ENCODE measurements at regions not wholly inside any gene's neighbourhood (a gene's known extent, or its start where the extent isn't known, plus 50 kb on each side); places are given as distances from the start of the nearest gene placed in this dataset.
"Not testable (repeated sequence)": the region's sequence is repeated elsewhere in the genome, so short reads cannot be mapped to it uniquely, and the experiment has no call there.

GRCh38 chr7:91436655-91437054 is 172.4 kb downstream of the FZD1 start:
- no peak for DNase-seq (ENCODE audit: low spot score)
- intact Hi-C loops (cut with DNase I) = no loop called here

- intact Hi-C loops (cut with DNase I); DNase-seq (ENCODE audit: low spot score): not testable (repeated sequence)
Measured at GRCh38 chr7:91440198-91440597, 176.0 kb downstream of the FZD1 start.

DNA sequence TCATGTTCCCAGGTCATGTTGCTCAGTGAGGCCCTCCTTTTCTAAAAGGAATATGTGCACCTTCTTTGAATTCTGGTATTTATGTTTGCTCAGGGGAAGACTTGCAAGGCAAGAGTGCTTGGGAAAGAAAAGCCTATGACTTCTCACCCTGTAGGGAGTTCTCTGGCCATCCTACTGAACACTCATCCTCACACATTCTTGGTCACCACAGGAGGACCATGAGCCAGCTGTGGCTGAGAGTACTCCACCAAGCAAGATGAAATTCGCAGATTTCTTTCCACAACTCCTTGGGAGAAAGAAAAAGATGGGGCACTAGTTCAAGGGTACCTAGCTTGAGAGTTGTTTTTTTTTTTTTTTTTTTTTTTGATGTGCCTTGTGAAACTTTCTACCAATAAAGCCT is 179.6 kb downstream of the FZD1 start:
- no peak for DNase-seq (ENCODE audit: low spot score)
- intact Hi-C loops (cut with DNase I) = no loop called here

DNA sequence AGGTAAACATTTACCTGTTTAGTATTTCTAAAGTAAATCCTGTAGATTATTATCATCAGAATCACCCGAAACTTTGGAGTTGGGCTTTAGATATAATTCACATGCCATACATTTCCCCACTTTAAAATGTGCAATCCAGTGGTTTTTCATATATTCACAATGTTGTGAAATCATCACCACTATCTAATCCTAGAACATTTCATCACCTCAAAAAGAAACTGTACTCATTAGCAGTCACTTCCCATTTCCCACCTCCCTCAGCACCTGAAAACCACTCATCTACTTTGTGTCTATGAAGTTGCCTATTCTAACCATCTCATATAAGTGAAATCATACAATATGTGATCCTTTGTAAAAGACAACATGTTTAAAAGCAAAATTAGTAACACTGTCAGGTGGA is 182.6 kb downstream of the FZD1 start:
- intact Hi-C loops (cut with DNase I) = no loop called here
- DNase-seq (ENCODE audit: low spot score) = no peak

DNA sequence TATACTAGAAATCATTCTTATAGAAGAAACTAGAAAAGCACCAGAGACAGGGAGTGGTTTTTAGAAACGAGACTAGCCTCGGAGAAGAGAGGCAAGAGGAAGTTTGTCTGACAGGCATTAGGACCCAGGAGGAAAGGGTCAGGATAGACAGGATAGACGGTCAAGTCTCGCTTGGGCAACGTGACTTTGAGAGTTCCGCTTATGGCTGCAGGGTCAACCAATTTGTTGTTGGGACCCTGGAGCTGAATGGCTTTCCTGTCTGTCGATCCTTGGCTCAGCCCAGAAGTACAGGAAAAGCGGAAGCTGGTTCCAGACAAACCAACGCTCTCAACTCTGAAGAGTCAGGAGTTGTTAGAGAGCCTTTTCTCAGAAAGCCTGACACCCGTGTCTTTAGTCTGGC is 191.2 kb downstream of the FZD1 start:
- no peak for DNase-seq (ENCODE audit: low spot score)
- intact Hi-C loops (cut with DNase I) = no loop called here

DNA sequence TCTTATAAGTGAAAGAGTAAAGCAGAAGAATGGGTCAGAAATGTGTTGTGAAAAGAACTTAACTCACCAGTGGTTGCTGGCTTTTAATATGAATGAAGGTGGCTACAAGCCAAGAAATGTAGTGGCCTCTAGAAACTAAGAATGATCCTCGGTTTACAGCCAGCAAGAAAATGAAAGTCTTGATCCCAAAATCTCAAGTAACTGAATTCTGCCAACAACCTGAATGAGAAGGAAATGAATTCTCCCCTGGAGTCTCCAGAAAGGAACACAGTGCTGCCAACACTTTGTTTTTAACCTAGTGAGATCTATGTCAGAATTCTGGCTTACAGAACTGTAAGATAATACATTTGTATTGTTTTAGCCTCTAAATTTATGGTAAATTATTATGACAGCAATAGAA is 193.0 kb downstream of the FZD1 start:
- intact Hi-C loops (cut with DNase I) = no loop called here
- no peak for DNase-seq (ENCODE audit: low spot score)

DNA sequence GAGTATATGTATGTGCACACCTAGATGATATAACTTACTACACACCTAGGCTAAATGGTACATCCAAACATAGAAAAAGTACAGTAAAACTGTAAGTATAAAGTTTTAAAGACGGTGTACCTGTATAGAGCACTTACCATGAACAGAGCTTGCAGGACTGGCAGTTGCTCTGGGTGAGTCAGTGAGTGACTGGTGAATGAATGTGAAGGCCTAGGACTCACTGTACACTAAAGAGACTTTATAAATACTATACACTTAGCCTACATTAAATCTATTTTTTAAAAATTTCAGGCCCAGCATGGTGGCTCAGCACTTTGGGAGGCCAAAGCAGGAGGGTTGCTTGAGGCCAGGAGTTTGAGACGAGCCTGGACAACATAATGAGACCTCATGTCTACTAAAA is 195.3 kb downstream of the FZD1 start:
- intact Hi-C loops (cut with DNase I) = no loop called here

GRCh38 chr7:91462316-91462715 is 198.1 kb downstream of the FZD1 start:
- intact Hi-C loops (cut with DNase I) = no loop called here
- DNase-seq (ENCODE audit: low spot score) = no peak

More for the DNA sequence above, 195.3 kb downstream of the FZD1 start:
- no peak for DNase-seq (ENCODE audit: low spot score)

DNA sequence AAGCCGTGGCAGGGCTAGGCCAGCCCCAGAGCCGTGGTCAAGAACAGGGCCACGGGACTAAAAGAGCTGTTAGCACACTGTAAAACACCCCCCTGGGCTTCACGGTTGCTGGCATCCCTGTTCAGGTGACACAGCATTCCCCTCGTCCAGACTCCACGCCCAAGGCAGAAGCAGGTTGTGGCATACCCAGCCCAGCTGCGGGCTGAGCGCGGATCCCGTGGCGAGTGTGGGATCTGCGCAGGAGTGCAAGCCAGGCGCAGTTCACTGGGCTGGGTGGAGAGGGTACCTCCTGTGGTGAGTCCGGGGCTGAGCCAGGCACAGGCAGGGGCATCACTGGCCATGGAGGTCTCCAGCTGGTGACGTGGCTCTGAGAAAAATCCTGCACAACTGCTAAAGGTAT is 199.1 kb downstream of the FZD1 start:
- intact Hi-C loops (cut with DNase I) = no loop called here
- peak; percentile 55 for DNase-seq (ENCODE audit: low spot score)

GRCh38 chr7:91465595-91466061 is 201.4 kb downstream of the FZD1 start:
- DNase-seq (ENCODE audit: low spot score) = no peak
- intact Hi-C loops (cut with DNase I) = no loop called here

DNA sequence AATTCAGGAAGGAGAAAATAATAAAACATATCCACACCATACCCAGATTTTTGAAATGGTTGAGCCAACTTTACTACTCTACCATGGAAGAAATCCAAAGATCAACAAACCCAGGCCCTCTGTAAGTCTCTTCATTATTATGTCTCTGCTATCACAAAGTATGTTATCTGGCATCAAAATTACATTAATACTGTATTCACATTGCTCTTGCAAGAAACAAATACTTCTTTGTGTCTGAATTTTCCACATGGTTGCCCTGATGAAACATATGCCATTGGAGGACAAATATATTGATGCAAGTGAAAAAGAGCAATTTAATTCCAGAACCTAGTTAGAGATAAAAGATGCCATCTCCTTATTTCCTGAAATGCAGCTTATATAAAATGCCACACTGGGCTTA is 204.0 kb downstream of the FZD1 start:
- intact Hi-C loops (cut with DNase I) = no loop called here
- no peak for DNase-seq (ENCODE audit: low spot score)

GRCh38 chr7:91473619-91474018 is 209.4 kb downstream of the FZD1 start:
- intact Hi-C loops (cut with DNase I) = no loop called here

GRCh38 chr7:91474074-91474473 is 209.8 kb downstream of the FZD1 start:
- intact Hi-C loops (cut with DNase I) = no loop called here
- no peak for DNase-seq (ENCODE audit: low spot score)

More at GRCh38 chr7:91473619-91474018, 209.4 kb downstream of the FZD1 start:
- DNase-seq (ENCODE audit: low spot score) = no peak

DNA sequence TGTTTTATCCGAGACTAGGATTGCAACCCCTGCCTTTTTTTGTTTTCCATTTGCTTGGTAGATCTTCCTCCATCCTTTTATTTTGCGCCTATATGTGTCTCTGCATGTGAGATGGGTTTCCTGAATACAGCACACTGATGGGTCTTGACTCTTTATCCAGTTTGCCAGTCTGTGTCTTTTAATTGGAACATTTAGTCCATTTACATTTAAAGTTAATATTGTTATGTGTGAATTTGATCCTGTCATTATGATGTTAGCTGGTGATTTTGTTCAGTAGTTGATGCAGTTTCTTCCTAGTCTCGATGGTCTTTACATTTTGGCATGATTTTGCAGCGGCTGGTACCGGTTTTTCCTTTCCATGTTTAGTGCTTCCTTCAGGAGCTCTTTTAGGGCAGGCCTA is 216.2 kb downstream of the FZD1 start:
- intact Hi-C loops (cut with DNase I); DNase-seq (ENCODE audit: low spot score): not testable (repeated sequence)

GRCh38 chr7:91491868-91492267 is 227.6 kb downstream of the FZD1 start:
- intact Hi-C loops (cut with DNase I) = no loop called here
- DNase-seq (ENCODE audit: low spot score) = no peak

GRCh38 chr7:91492317-91492716 is 228.1 kb downstream of the FZD1 start:
- intact Hi-C loops (cut with DNase I) = no loop called here
- no peak for DNase-seq (ENCODE audit: low spot score)

GRCh38 chr7:91492773-91493172 is 228.5 kb downstream of the FZD1 start:
- DNase-seq (ENCODE audit: low spot score) = no peak
- intact Hi-C loops (cut with DNase I) = no loop called here

GRCh38 chr7:91494450-91494849 is 230.2 kb downstream of the FZD1 start:
- no peak for DNase-seq (ENCODE audit: low spot score)
- intact Hi-C loops (cut with DNase I) = no loop called here

GRCh38 chr7:91496251-91496820 is 232.1 kb downstream of the FZD1 start:
- no peak for DNase-seq (ENCODE audit: low spot score)
- intact Hi-C loops (cut with DNase I) = no loop called here

DNA sequence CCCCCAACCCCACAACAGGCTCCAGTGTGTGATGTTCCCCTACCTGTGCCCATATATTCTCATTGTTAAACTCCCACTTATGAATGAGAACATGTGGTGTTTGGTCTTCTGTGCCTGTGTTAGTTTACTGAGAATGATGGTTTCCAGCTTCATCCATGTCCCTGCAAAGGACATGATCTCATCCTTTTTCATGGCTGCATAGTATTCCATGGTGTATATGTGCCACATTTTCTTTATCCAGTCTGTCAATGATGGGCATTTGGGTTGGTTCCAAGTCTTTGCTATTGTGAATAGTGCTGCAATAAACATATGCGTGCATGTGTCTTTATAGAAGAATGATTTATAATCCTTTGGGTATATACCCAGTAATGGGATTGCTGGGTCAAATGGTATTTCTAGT is 233.0 kb downstream of the FZD1 start:
- intact Hi-C loops (cut with DNase I); DNase-seq (ENCODE audit: low spot score): not testable (repeated sequence)

DNA sequence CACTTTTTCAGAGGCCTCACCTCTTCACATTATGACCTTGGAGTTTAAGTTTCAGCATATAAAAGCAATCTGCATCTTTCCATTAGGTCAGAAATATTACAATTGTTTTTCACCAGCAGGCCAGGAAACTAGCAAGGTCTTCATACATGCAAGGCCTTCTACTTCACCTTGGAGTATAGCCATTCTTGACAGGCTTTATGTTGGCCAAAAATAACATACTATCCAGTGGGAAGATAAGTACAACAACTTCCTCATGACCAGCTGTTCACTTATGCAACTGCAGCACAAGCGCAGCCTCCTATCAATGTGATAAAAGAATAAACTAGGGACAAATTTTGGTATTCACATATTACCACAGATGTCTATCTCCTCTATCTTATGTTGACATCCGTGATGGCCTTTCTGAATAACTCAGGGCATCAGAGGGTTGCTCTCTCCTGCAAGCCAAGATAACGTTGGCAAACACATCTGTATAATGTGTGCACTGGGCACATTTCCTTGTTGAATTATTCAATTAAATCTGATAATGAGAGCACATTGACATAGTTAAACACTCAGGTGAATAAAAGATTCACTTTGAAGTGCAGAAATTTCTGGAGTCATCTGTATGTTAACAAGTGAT is 239.8 kb downstream of the FZD1 start:
- intact Hi-C loops (cut with DNase I) = no loop called here
- no peak for DNase-seq (ENCODE audit: low spot score)

All from posterior vena cava (tissue), 2 donors.